ENCODE measurements at regions not wholly inside any gene's neighbourhood (a gene's known extent, or its start where the extent isn't known, plus 50 kb on each side); places are given as distances from the start of the nearest gene placed in this dataset.

- H3K27ac ChIP-seq = no peak overlapping the region
- intact Hi-C loops (cut with DNase I) = no loop called here
- no peak for ATAC-seq
- H3K4me3 ChIP-seq = no peak overlapping the region
- H3K9me3 ChIP-seq = no peaks in the 10 kb centered on the region
- H3K27me3 ChIP-seq = no peaks in the 10 kb centered on the region
- H3K36me3 ChIP-seq = no peaks in the 10 kb centered on the region
- no peak for TF ChIP-seq CTCF (IDR thresholded peaks at IDR 0.05)
- WGBS, 2 donors = 56 to 63% methylated on average over 11 of the region's 11 CpGs
- no peaks in the 10 kb centered on the region for H3K4me1 ChIP-seq
- DNase-seq = peak in 1 of 6 donors; percentile 14
- FAIRE-seq = no peak
Measured at GRCh38 chr14:95003099-95003960, 154.0 kb downstream of the DICER1 start.

GRCh38 chr14:94998685-94999084, 158.6 kb downstream of the DICER1 start:
- TF ChIP-seq CTCF (IDR thresholded peaks at IDR 0.05) = no peak
- DNase-seq = no peak
- Histone ChIP-seq H3K4me1 (no peaks in the 10 kb centered on the region), H3K27ac (no peak overlapping the region), H3K9me3 (no peaks in the 10 kb centered on the region), H3K36me3 (no peaks in the 10 kb centered on the region), H3K4me3 (no peak overlapping the region), H3K27me3 (no peaks in the 10 kb centered on the region)
- no peak for FAIRE-seq
- intact Hi-C loops (cut with DNase I) = no loop called here
- ATAC-seq = peak in 2 of 4 donors; percentile 46 to 51
- WGBS, 2 donors = 35 to 42% methylated on average over 10 of the region's 10 CpGs

GRCh38 chr14:94998110-94998509, 159.2 kb downstream of the DICER1 start:
- FAIRE-seq = no peak
- no peak for ATAC-seq
- TF ChIP-seq CTCF (IDR thresholded peaks at IDR 0.05) = no peak
- Histone ChIP-seq H3K4me3 (no peak overlapping the region), H3K27ac (no peak overlapping the region), H3K27me3 (no peaks in the 10 kb centered on the region), H3K4me1 (no peaks in the 10 kb centered on the region), H3K36me3 (no peaks in the 10 kb centered on the region), H3K9me3 (no peaks in the 10 kb centered on the region)
- intact Hi-C loops (cut with DNase I) = no loop called here
- 58 to 72% methylated on average over 2 of the region's 2 CpGs for WGBS, 2 donors
- DNase-seq = no peak

GRCh38 chr14:94995551-94995950, 161.8 kb downstream of the DICER1 start:
- Histone ChIP-seq H3K4me1 (no peaks in the 10 kb centered on the region), H3K36me3 (no peaks in the 10 kb centered on the region), H3K27ac (no peak overlapping the region), H3K27me3 (no peaks in the 10 kb centered on the region), H3K9me3 (no peaks in the 10 kb centered on the region), H3K4me3 (no peak overlapping the region)
- ATAC-seq (no peak), DNase-seq (no peak), FAIRE-seq (no peak)
- 80 to 88% methylated on average over 10 of the region's 10 CpGs for WGBS, 2 donors
- intact Hi-C loops (cut with DNase I) = no loop called here
- TF ChIP-seq CTCF (IDR thresholded peaks at IDR 0.05) = no peak

- H3K4me3 ChIP-seq = no peak overlapping the region
- H3K4me1 ChIP-seq = no peaks in the 10 kb centered on the region
- H3K36me3 ChIP-seq = no peaks in the 10 kb centered on the region
- DNase-seq = no peak
- FAIRE-seq = no peak
- intact Hi-C loops (cut with DNase I) = no loop called here
- no peak overlapping the region for H3K27ac ChIP-seq
- 93 to 95% methylated on average over 1 of the region's 1 CpG for WGBS, 2 donors
- TF ChIP-seq CTCF (IDR thresholded peaks at IDR 0.05) = no peak
- no peaks in the 10 kb centered on the region for H3K9me3 ChIP-seq
- no peaks in the 10 kb centered on the region for H3K27me3 ChIP-seq
- no peak for ATAC-seq
Measured at GRCh38 chr14:94994245-94994644, 163.1 kb downstream of the DICER1 start.
